Adrenal gland (tissue), 9 donors: ENCODE measurements at regions not wholly inside any gene's neighbourhood (a gene's known extent, or its start where the extent isn't known, plus 50 kb on each side); places are given as distances from the start of the nearest gene placed in this dataset.

ENCODE experiments used
- DNase-seq, 7 donors: peaks; one replicate each; pipeline ENCODE4 v3.0.0-alpha.2; 2019 to 2020
- H3K27ac ChIP-seq, 5 donors: fragments of 200-600 bp; sonication (generic) in 4 of 5; 1 replicate in 3 of 5; 2 replicates in 2 of 5; pipeline versions ENCODE4 v1.5.1 to v1.8.0; 2016 to 2020; ENCODE audit warnings: mild to moderate bottlenecking in 1 of 5
- H3K27me3 ChIP-seq: fragments of 200-600 bp; 2 replicates; pipeline ENCODE4 v1.8.0; 2021
- H3K36me3 ChIP-seq, 2 donors: fragments of 200-600 bp; replicated peaks in 1 of 2; 1 replicate in 1 of 2; 2 replicates in 1 of 2; pipeline versions ENCODE4 v1.5.1 to v1.8.0; 2018 to 2022
- H3K4me1 ChIP-seq, 2 donors: fragments of 200-600 bp; replicated peaks in 1 of 2; 1 replicate in 1 of 2; 2 replicates in 1 of 2; pipeline versions ENCODE4 v1.5.1 to v1.8.0; 2018 to 2021
- H3K4me3 ChIP-seq, 4 donors: fragments of 200-600 bp; sonication (generic) in 3 of 4; one replicate each; pipeline ENCODE4 v1.5.1; 2016 to 2018
- H3K9me3 ChIP-seq, 3 donors: fragments of 200-600 bp; sonication (generic) in 1 of 3; replicated peaks in 1 of 3; 1 replicate in 2 of 3; 2 replicates in 1 of 3; pipeline versions ENCODE4 v1.5.1 to v1.8.0; 2016 to 2021
- CTCF ChIP-seq, 6 experiments: fragments of 450-650 bp in 4 of 6; fragments of 200-600 bp in 2 of 6; sonication (generic) in 1 of 6; IDR thresholded peaks; 1 replicate in 5 of 6; 2 replicates in 1 of 6; pipeline versions ENCODE4 v1.5.1 to v1.8.0; 2016 to 2021; ENCODE audit warnings: antibody characterized with exemption in 6 of 6, mild to moderate bottlenecking in 2 of 6, moderate library complexity in 1 of 6
- POLR2A ChIP-seq, 2 donors: fragments of 450-650 bp; IDR thresholded peaks; one replicate each; pipeline ENCODE4 v1.6.1; 2017; ENCODE audit warnings: antibody characterized with exemption in 2 of 2, mild to moderate bottlenecking in 2 of 2, moderate library complexity in 1 of 2
- WGBS, 4 donors: extraction: QIAGEN DNeasy Blood & Tissue Kit in 2 of 4; methylation state at CpG; one replicate each; pipeline versions ENCODE4 v1.1.5 to v1.1.7; 2013 to 2017; 5-methylcytosine and 5-hydroxymethylcytosine counted together
- intact Hi-C, 2 donors: fragments of 100-400 bp; cut with DNase I; formaldehyde crosslinking; loops; one replicate each; pipeline versions ENCODE4 v1.14.1 to v1.15.0; 2022 to 2023
- donor health status: healthy with polysubstance abuse.
- donor health status: Bipolar disorder and iron deficiency.
- donor health status: DM: yes; HTN: yes; CAD: no.
- donor health status: DM: no; HTN: no; CAD: no.
- donor health status: DM: no; HTN: no; CAD: no.

GRCh38 chr18:49694402-49694801 lies 118.9 kb downstream of the ACAA2 start:
- Histone ChIP-seq H3K36me3 (no peaks in the 10 kb centered on the region), H3K4me3 (no peak overlapping the region), H3K27me3 (no peaks in the 10 kb centered on the region), H3K4me1 (no peaks in the 10 kb centered on the region), H3K27ac (no peak overlapping the region), H3K9me3 (no peaks in the 10 kb centered on the region)
- intact Hi-C loops, result no loop called here
- 48 to 77% (median 66%) methylated on average over 1 of the region's 1 CpG for WGBS, 4 donors
- DNase-seq, result no peak
- TF ChIP-seq CTCF (IDR thresholded peaks at IDR 0.05) (no peak), POLR2A (IDR thresholded peaks at IDR 0.05) (no peak)

- no peaks in the 10 kb centered on the region for H3K27me3 ChIP-seq
- TF ChIP-seq POLR2A (IDR thresholded peaks at IDR 0.05) (no peak), CTCF (IDR thresholded peaks at IDR 0.05) (no peak)
- intact Hi-C loops, result no loop called here
- WGBS, 4 donors, result 67 to 75% (median 70%) methylated on average over 4 of the region's 4 CpGs
- no peak overlapping the region for H3K4me3 ChIP-seq
- DNase-seq, result no peak
- no peaks in the 10 kb centered on the region for H3K36me3 ChIP-seq
- no peaks in the 10 kb centered on the region for H3K4me1 ChIP-seq
- H3K27ac ChIP-seq, result no peak overlapping the region
- H3K9me3 ChIP-seq, result no peaks in the 10 kb centered on the region
These were observed 119.7 kb downstream of the ACAA2 start for GRCh38 chr18:49693717-49694005.

- intact Hi-C loops, result no loop called here
- no peak overlapping the region for H3K27ac ChIP-seq
- no peaks in the 10 kb centered on the region for H3K9me3 ChIP-seq
- no peaks in the 10 kb centered on the region for H3K4me1 ChIP-seq
- WGBS, 4 donors, result 66 to 70% (median 69%) methylated on average over 10 of the region's 10 CpGs
- no peak for TF ChIP-seq CTCF (IDR thresholded peaks at IDR 0.05)
- TF ChIP-seq POLR2A (IDR thresholded peaks at IDR 0.05), result no peak
- H3K27me3 ChIP-seq, result no peaks in the 10 kb centered on the region
- H3K4me3 ChIP-seq, result no peak overlapping the region
- no peaks in the 10 kb centered on the region for H3K36me3 ChIP-seq
- DNase-seq, result no peak
These were observed 120.2 kb downstream of the ACAA2 start for GRCh38 chr18:49692906-49693716.

GRCh38 chr18:49691177-49691608 lies 122.1 kb downstream of the ACAA2 start:
- DNase-seq, result no peak
- WGBS, 4 donors, result 47 to 74% (median 64%) methylated on average over 2 of the region's 2 CpGs
- no peak overlapping the region for H3K4me3 ChIP-seq
- TF ChIP-seq POLR2A (IDR thresholded peaks at IDR 0.05), result no peak
- TF ChIP-seq CTCF (IDR thresholded peaks at IDR 0.05), result no peak
- H3K9me3 ChIP-seq, result no peaks in the 10 kb centered on the region
- no peaks in the 10 kb centered on the region for H3K27me3 ChIP-seq
- H3K4me1 ChIP-seq, result no peaks in the 10 kb centered on the region
- intact Hi-C loops, result no loop called here
- no peak overlapping the region for H3K27ac ChIP-seq
- H3K36me3 ChIP-seq, result no peaks in the 10 kb centered on the region
